ENCODE measurements at regions not wholly inside any gene's neighbourhood (a gene's known extent, or its start where the extent isn't known, plus 50 kb on each side); places are given as distances from the start of the nearest gene placed in this dataset.

DNA sequence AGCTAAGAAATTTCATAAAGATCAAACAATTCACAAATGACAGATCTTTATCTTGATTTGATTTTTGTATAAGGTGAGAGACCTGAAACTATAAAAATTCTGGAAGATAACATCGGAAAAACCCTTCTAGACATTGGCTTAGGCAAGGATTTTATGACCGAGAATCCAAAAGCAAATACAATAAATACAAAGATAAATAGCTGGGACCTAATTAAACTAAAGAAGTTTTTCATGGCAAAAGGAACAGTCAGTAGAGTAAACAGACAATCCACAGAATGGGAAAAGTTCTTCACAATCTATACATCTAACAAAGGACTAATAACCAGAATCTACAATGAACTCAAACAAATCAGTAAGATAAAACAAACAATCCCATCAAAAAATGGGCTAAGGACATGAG lies 116.9 kb upstream of the BCHE start:
- TF ChIP-seq, protein P1, sequence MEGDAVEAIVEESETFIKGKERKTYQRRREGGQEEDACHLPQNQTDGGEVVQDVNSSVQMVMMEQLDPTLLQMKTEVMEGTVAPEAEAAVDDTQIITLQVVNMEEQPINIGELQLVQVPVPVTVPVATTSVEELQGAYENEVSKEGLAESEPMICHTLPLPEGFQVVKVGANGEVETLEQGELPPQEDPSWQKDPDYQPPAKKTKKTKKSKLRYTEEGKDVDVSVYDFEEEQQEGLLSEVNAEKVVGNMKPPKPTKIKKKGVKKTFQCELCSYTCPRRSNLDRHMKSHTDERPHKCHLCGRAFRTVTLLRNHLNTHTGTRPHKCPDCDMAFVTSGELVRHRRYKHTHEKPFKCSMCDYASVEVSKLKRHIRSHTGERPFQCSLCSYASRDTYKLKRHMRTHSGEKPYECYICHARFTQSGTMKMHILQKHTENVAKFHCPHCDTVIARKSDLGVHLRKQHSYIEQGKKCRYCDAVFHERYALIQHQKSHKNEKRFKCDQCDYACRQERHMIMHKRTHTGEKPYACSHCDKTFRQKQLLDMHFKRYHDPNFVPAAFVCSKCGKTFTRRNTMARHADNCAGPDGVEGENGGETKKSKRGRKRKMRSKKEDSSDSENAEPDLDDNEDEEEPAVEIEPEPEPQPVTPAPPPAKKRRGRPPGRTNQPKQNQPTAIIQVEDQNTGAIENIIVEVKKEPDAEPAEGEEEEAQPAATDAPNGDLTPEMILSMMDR (IDR thresholded peaks at IDR 0.05): no peak
- TF ChIP-seq, protein P2, sequence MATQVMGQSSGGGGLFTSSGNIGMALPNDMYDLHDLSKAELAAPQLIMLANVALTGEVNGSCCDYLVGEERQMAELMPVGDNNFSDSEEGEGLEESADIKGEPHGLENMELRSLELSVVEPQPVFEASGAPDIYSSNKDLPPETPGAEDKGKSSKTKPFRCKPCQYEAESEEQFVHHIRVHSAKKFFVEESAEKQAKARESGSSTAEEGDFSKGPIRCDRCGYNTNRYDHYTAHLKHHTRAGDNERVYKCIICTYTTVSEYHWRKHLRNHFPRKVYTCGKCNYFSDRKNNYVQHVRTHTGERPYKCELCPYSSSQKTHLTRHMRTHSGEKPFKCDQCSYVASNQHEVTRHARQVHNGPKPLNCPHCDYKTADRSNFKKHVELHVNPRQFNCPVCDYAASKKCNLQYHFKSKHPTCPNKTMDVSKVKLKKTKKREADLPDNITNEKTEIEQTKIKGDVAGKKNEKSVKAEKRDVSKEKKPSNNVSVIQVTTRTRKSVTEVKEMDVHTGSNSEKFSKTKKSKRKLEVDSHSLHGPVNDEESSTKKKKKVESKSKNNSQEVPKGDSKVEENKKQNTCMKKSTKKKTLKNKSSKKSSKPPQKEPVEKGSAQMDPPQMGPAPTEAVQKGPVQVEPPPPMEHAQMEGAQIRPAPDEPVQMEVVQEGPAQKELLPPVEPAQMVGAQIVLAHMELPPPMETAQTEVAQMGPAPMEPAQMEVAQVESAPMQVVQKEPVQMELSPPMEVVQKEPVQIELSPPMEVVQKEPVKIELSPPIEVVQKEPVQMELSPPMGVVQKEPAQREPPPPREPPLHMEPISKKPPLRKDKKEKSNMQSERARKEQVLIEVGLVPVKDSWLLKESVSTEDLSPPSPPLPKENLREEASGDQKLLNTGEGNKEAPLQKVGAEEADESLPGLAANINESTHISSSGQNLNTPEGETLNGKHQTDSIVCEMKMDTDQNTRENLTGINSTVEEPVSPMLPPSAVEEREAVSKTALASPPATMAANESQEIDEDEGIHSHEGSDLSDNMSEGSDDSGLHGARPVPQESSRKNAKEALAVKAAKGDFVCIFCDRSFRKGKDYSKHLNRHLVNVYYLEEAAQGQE (IDR thresholded peaks at IDR 0.05; ENCODE audit: insufficient read depth in 1 of 2, low read depth in 2 of 2, low read length in 1 of 2): no peak
- TF ChIP-seq SIN3A (IDR thresholded peaks at IDR 0.05; ENCODE audit: borderline replicate concordance, insufficient read depth, low read depth, low read length) (no peak), POLR2AphosphoS5 (IDR thresholded peaks at IDR 0.05; ENCODE audit: low read depth, low read length) (no peak), TCF7L2 (IDR thresholded peaks at IDR 0.05; ENCODE audit: low read depth, low read length) (no peak)
